ENCODE measurements at regions not wholly inside any gene's neighbourhood (a gene's known extent, or its start where the extent isn't known, plus 50 kb on each side); places are given as distances from the start of the nearest gene placed in this dataset.

DNA sequence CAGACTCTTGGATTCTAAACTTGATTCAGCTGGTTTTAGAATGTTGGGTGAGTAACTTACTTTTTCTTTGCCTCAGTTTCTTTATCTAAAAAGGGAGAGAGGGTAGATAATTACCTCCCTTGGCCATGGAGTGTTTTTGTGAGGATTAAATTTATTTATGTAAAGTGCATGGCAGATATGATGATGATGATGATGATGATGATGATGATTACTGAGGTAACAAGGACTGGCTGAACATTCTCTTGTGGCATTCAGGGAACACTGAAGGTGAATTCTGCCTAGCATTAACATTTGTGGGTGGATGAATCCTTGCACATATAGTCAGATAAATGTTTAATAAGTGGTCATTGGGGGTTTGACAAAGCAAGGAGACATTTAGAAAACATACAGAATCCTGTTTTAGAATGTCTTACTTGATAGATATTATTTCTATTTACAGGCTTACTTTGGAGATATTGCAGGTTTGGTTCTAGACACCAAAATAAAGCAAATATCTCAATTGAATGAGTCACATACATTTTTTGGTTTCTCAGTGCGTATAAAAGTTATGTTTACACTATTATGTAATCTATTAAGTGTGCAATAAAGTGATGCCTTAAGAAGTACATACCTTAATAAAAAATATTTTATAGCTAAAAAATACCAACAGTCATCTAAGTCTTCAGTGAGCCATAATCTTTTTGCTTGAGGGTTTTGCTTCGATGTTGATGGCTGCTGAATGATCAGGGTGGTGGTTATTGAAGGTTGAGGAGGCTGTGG, 123.2 kb downstream of the SNAPC1 start:
- TF ChIP-seq, protein P1, sequence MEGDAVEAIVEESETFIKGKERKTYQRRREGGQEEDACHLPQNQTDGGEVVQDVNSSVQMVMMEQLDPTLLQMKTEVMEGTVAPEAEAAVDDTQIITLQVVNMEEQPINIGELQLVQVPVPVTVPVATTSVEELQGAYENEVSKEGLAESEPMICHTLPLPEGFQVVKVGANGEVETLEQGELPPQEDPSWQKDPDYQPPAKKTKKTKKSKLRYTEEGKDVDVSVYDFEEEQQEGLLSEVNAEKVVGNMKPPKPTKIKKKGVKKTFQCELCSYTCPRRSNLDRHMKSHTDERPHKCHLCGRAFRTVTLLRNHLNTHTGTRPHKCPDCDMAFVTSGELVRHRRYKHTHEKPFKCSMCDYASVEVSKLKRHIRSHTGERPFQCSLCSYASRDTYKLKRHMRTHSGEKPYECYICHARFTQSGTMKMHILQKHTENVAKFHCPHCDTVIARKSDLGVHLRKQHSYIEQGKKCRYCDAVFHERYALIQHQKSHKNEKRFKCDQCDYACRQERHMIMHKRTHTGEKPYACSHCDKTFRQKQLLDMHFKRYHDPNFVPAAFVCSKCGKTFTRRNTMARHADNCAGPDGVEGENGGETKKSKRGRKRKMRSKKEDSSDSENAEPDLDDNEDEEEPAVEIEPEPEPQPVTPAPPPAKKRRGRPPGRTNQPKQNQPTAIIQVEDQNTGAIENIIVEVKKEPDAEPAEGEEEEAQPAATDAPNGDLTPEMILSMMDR (IDR thresholded peaks at IDR 0.05), result no peak
- TF ChIP-seq POLR2A (IDR thresholded peaks at IDR 0.05) (no peak), EP300 (IDR thresholded peaks at IDR 0.05) (no peak)
- H3K4me3 ChIP-seq, result no peak overlapping the region

DNA sequence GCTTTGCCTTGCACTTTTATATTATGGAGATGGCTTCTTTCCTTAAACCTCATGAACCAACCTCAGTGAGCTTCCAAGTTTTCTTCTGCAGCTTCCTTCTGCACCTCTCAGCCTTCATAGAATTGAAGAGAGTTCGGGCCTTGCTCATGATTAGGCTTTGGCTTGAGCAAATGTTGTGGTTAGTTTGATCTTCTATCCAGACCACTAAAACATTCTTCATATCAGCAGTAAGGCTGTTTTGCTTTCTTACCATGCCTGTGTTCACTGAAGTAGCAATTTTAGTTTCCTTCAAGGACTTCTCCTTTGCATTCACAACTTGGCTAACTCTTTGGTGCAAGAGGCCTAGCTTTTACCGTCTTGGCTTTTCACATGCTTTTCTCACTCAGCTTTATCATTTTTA, 125.4 kb downstream of the SNAPC1 start:
- H3K9me3 ChIP-seq, result no peaks in the 10 kb centered on the region
- WGBS, 2 donors, result 84 to 89% methylated on average over 2 of the region's 2 CpGs
- H3K4me3 ChIP-seq, result no peak overlapping the region
- H3K4me1 ChIP-seq, result no peaks in the 10 kb centered on the region
- H3K36me3 ChIP-seq, result no peaks in the 10 kb centered on the region
- no peak for DNase-seq (ENCODE audit: low spot score in 2 of 2)
- TF ChIP-seq POLR2A (IDR thresholded peaks at IDR 0.05) (no peak), EP300 (IDR thresholded peaks at IDR 0.05) (no peak)
- TF ChIP-seq, protein P1 (IDR thresholded peaks at IDR 0.05), result no peak
- no peak overlapping the region for H3K27ac ChIP-seq
- no peaks in the 10 kb centered on the region for H3K27me3 ChIP-seq

More for the DNA sequence above, 123.2 kb downstream of the SNAPC1 start:
- Histone ChIP-seq H3K27ac (no peak overlapping the region), H3K36me3 (no peaks in the 10 kb centered on the region), H3K27me3 (no peaks in the 10 kb centered on the region), H3K4me1 (no peaks in the 10 kb centered on the region), H3K9me3 (no peaks in the 10 kb centered on the region)
- no peak for DNase-seq (ENCODE audit: low spot score in 2 of 2)
- WGBS, 2 donors, result 77 to 79% methylated on average over 2 of the region's 2 CpGs

DNA sequence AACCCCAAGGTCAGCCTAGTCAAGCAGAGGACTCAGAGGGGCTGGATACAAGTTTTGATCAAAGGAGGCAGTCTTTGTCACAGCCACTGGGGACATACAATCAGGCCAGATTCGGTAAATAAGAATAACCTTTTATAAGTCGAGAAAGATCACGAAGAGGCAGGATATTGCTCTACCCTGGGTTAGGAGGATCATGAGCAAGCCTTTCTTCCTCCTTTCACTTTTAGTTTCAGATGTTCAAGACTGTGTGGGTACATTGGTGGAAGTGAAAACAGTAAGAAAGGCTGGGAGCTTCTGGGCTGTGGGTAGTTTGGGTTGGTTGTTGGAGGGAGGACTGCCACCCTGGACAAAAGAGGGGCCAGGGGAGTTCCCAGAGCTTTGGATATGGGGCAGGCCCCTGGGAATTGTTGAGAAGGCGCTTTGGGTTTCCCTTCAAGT, 127.7 kb downstream of the SNAPC1 start:
- TF ChIP-seq EP300 (IDR thresholded peaks at IDR 0.05) (no peak), POLR2A (IDR thresholded peaks at IDR 0.05) (no peak)
- TF ChIP-seq, protein P1 (IDR thresholded peaks at IDR 0.05), result no peak

DNA sequence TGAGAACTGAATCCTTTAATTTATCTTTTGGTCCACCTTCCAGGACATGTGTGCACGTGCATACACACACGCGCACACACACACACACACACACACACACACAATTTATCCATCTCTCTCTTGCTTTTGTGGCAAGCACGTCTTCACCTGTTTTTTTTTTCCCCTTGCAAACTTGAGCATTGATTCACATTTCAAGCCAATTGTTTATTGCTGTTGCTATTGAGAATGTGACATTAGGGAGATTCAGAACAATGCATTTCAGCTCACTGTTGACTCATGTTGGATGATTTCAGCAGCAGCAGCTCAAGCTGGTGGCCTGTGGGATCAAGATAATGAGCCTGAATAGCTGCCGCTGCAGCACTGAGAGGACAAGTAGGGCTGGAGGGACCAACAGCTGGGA, 128.9 kb downstream of the SNAPC1 start:
- Histone ChIP-seq H3K27me3 (no peaks in the 10 kb centered on the region), H3K4me3 (no peak overlapping the region), H3K4me1 (no peaks in the 10 kb centered on the region), H3K36me3 (no peaks in the 10 kb centered on the region), H3K9me3 (no peaks in the 10 kb centered on the region), H3K27ac (no peak overlapping the region)
- DNase-seq (ENCODE audit: low spot score in 2 of 2), result no peak
- WGBS, 2 donors, result 42 to 48% methylated on average over 5 of the region's 5 CpGs
- TF ChIP-seq, protein P1 (IDR thresholded peaks at IDR 0.05), result no peak
- TF ChIP-seq EP300 (IDR thresholded peaks at IDR 0.05), result no peak
- TF ChIP-seq POLR2A (IDR thresholded peaks at IDR 0.05), result no peak

More for the DNA sequence above, 127.7 kb downstream of the SNAPC1 start:
- H3K4me1 ChIP-seq, result no peaks in the 10 kb centered on the region
- WGBS, 2 donors, result 60 to 67% methylated on average over 4 of the region's 4 CpGs
- DNase-seq (ENCODE audit: low spot score in 2 of 2), result no peak
- no peak overlapping the region for H3K27ac ChIP-seq
- H3K4me3 ChIP-seq, result no peak overlapping the region
- H3K27me3 ChIP-seq, result no peaks in the 10 kb centered on the region
- H3K36me3 ChIP-seq, result no peaks in the 10 kb centered on the region
- H3K9me3 ChIP-seq, result no peaks in the 10 kb centered on the region

DNA sequence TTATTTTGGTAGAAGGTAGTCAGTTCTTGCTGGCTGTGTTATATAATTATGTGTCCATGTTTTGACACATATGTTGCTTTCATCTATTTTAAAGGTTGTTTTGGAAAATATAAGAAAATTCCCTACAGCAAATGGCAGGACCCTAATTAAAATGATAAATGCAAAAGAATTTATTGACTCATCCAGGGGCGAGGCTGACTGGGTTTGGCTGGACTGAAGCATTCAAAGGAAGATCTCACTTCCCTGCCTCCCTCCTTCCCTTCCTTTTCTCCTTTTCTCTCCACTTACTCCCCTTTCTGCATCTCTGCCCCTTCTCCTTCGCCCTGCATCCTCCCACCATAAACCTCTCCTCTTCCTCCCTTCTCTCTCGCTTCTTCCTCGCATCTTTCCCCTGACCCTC, 129.6 kb downstream of the SNAPC1 start:
- Histone ChIP-seq H3K36me3 (no peaks in the 10 kb centered on the region), H3K4me1 (no peaks in the 10 kb centered on the region), H3K9me3 (no peaks in the 10 kb centered on the region), H3K27me3 (no peaks in the 10 kb centered on the region), H3K27ac (no peak overlapping the region), H3K4me3 (no peak overlapping the region)
- TF ChIP-seq, protein P1 (IDR thresholded peaks at IDR 0.05), result no peak
- TF ChIP-seq EP300 (IDR thresholded peaks at IDR 0.05) (no peak), POLR2A (IDR thresholded peaks at IDR 0.05) (no peak)
- no peak for DNase-seq (ENCODE audit: low spot score in 2 of 2)
- WGBS, 2 donors, result 77 to 80% methylated on average over 4 of the region's 4 CpGs
